Activated naive CD8-positive, alpha-beta T cell treated with anti-CD3 and anti-CD28 coated beads, Interleukin-2, amount 50 U/mL, for 24 hours (primary cell): ENCODE measurements at regions not wholly inside any gene's neighbourhood (a gene's known extent, or its start where the extent isn't known, plus 50 kb on each side); places are given as distances from the start of the nearest gene placed in this dataset.
"Not testable (repeated sequence)": the region's sequence is repeated elsewhere in the genome, so short reads cannot be mapped to it uniquely, and the experiment has no call there.

ENCODE experiments used
- ATAC-seq: fragments of 150-1000 bp; cut with Tn5 transposase; one replicate; pipeline ENCODE4 v1.10.0; 2021
- DNase-seq: peaks from one replicate; pipeline ENCODE4 v3.0.0; 2021
- H3K27ac Mint-ChIP-seq: one replicate; pipeline ENCODE4 v1.8.0; 2021; ENCODE audit warnings: mild to moderate bottlenecking, mixed read lengths
- H3K27me3 Mint-ChIP-seq: one replicate; pipeline ENCODE4 v1.8.0; 2021; ENCODE audit warnings: mixed read lengths
- H3K36me3 Mint-ChIP-seq: one replicate; pipeline ENCODE4 v1.8.0; 2021; ENCODE audit warnings: low read depth, mixed read lengths
- H3K4me1 Mint-ChIP-seq: one replicate; pipeline ENCODE4 v1.8.0; 2021; ENCODE audit warnings: mixed read lengths
- H3K4me3 Mint-ChIP-seq: one replicate; pipeline ENCODE4 v1.8.0; 2021; ENCODE audit warnings: mild to moderate bottlenecking, moderate library complexity, mixed read lengths
- H3K9me3 Mint-ChIP-seq: one replicate; pipeline ENCODE4 v1.8.0; 2021; ENCODE audit warnings: mixed read lengths

GRCh38 chr2:184178229-184178628 lies 420.1 kb upstream of the ZNF804A start:
- H3K27ac Mint-ChIP-seq = no peak overlapping the region
- H3K27me3 Mint-ChIP-seq = no peaks in the 10 kb centered on the region
- no peaks in the 10 kb centered on the region for H3K4me1 Mint-ChIP-seq
- H3K9me3 Mint-ChIP-seq = peaks cover 8% of the 10 kb centered on the region
- DNase-seq = no peak
- H3K36me3 Mint-ChIP-seq = no peaks in the 10 kb centered on the region
- no peak for ATAC-seq
- H3K4me3 Mint-ChIP-seq = no peak overlapping the region

DNA sequence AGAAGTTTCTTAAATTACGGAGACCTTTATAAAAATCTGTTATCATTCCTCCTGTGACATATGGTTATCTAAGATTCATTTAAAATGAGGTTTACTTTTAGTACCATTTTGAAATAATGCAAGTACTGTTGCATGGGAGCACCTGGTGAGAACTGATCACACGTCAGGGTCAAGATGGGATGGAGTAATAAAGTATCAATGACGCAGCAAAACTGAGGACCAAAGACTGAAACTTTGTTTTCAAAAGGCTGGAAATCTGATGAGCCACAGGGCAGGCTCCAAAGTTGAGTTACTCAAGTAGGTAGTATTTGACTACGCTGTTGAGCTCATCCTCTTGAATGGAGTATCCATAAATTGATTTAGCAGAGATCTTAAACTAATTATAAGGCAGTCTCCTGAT lies 411.9 kb upstream of the ZNF804A start:
- Mint-ChIP-seq H3K9me3 (peaks cover 17% of the 10 kb centered on the region), H3K36me3 (no peaks in the 10 kb centered on the region), H3K27me3 (no peaks in the 10 kb centered on the region), H3K4me1 (no peaks in the 10 kb centered on the region), H3K27ac (no peak overlapping the region), H3K4me3 (no peak overlapping the region)
- ATAC-seq = no peak
- DNase-seq = no peak

GRCh38 chr2:184187421-184187971 lies 410.8 kb upstream of the ZNF804A start:
- no peak overlapping the region for H3K27ac Mint-ChIP-seq
- H3K27me3 Mint-ChIP-seq = no peaks in the 10 kb centered on the region
- no peak overlapping the region for H3K4me3 Mint-ChIP-seq
- ATAC-seq (no peak), DNase-seq (no peak)
- H3K9me3 Mint-ChIP-seq = peaks cover 11% of the 10 kb centered on the region
- H3K36me3 Mint-ChIP-seq = no peaks in the 10 kb centered on the region
- H3K4me1 Mint-ChIP-seq = no peaks in the 10 kb centered on the region

DNA sequence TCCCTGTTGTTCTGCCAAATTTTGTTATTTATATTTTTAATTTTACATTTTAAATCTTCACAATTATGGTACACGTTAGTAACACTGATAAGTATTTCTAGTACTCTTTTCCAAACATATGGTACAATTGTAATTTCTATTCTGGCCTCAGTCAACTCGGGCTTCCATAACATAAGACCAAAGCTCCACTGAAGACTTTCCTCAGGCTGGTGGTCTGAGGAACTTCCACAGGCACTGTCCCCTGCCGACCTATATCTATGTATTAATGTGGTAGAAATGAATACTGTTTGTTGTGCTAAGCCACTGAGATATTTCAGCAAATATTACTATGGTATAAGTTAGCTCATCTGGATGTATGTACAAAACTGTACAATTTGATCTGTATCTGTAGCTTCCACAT lies 407.6 kb upstream of the ZNF804A start:
- no peak for ATAC-seq

GRCh38 chr2:184192649-184193048 lies 405.7 kb upstream of the ZNF804A start:
- no peak overlapping the region for H3K4me3 Mint-ChIP-seq
- ATAC-seq (no peak), DNase-seq (no peak)
- no peaks in the 10 kb centered on the region for H3K4me1 Mint-ChIP-seq
- H3K27me3 Mint-ChIP-seq = no peaks in the 10 kb centered on the region
- no peaks in the 10 kb centered on the region for H3K36me3 Mint-ChIP-seq
- peaks cover 7% of the 10 kb centered on the region for H3K9me3 Mint-ChIP-seq
- no peak overlapping the region for H3K27ac Mint-ChIP-seq

More for the DNA sequence above, 407.6 kb upstream of the ZNF804A start:
- no peak overlapping the region for H3K4me3 Mint-ChIP-seq
- no peaks in the 10 kb centered on the region for H3K27me3 Mint-ChIP-seq
- no peak for DNase-seq
- H3K36me3 Mint-ChIP-seq = no peaks in the 10 kb centered on the region
- H3K27ac Mint-ChIP-seq = no peak overlapping the region
- H3K4me1 Mint-ChIP-seq = no peaks in the 10 kb centered on the region
- H3K9me3 Mint-ChIP-seq = peaks cover 14% of the 10 kb centered on the region

- no peak overlapping the region for H3K27ac Mint-ChIP-seq
- DNase-seq (no peak), ATAC-seq (no peak)
- H3K9me3 Mint-ChIP-seq = peaks cover 3% of the 10 kb centered on the region
- H3K4me1 Mint-ChIP-seq = no peaks in the 10 kb centered on the region
- no peak overlapping the region for H3K4me3 Mint-ChIP-seq
- H3K36me3 Mint-ChIP-seq = no peaks in the 10 kb centered on the region
- H3K27me3 Mint-ChIP-seq = no peaks in the 10 kb centered on the region
These were observed 400.9 kb upstream of the ZNF804A start for GRCh38 chr2:184197413-184197812.

DNA sequence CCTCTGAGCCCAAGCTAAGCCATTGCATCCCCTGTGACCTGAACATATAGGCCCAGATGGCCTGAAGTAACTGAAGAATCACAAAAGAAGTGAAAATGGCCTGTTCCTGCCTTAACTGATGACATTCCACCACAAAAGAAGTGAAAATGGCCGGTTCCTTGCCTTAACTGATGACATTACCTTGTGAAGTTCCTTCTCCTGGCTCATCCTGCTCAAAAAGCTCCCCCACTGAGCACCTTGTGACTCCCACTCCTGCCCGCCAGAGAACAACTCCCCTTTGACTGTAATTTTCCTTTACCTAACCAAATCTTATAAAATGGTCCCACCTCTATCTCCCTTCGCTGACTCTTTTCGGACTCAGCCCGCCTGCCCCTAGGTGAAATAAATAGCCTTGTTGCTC lies 399.5 kb upstream of the ZNF804A start:
- not testable (repeated sequence) for H3K27ac Mint-ChIP-seq, H3K36me3 Mint-ChIP-seq, DNase-seq, ATAC-seq, H3K9me3 Mint-ChIP-seq, H3K4me1 Mint-ChIP-seq, H3K4me3 Mint-ChIP-seq, H3K27me3 Mint-ChIP-seq

DNA sequence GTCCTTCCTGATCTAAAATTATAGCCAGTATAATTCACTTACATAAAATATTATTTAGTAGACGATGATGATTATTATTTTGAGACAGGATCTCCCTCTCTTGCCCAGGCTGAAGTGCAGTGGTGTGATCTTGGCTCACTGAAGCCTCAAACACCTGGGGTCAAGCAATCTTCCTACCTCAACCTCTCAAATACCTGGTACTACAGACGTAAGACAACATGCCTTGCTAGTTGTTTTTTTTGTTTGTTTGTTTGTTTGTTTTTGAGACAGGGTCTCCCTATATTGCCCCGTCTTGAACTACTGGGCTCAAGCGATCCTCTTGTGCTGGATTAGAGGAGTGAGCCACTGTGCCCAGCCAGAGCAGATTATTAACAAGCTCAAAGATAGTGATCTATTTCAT lies 399.1 kb upstream of the ZNF804A start:
- Mint-ChIP-seq H3K27me3 (no peaks in the 10 kb centered on the region), H3K4me1 (no peaks in the 10 kb centered on the region), H3K9me3 (peaks cover 3% of the 10 kb centered on the region), H3K36me3 (no peaks in the 10 kb centered on the region), H3K27ac (no peak overlapping the region), H3K4me3 (no peak overlapping the region)
- ATAC-seq (no peak), DNase-seq (no peak)

- H3K27me3 Mint-ChIP-seq = no peaks in the 10 kb centered on the region
- no peaks in the 10 kb centered on the region for H3K36me3 Mint-ChIP-seq
- no peaks in the 10 kb centered on the region for H3K9me3 Mint-ChIP-seq
- no peak overlapping the region for H3K27ac Mint-ChIP-seq
- no peak overlapping the region for H3K4me3 Mint-ChIP-seq
- H3K4me1 Mint-ChIP-seq = no peaks in the 10 kb centered on the region
- DNase-seq = no peak
- ATAC-seq = no peak
These were observed 397.1 kb upstream of the ZNF804A start for GRCh38 chr2:184201246-184201645.

DNA sequence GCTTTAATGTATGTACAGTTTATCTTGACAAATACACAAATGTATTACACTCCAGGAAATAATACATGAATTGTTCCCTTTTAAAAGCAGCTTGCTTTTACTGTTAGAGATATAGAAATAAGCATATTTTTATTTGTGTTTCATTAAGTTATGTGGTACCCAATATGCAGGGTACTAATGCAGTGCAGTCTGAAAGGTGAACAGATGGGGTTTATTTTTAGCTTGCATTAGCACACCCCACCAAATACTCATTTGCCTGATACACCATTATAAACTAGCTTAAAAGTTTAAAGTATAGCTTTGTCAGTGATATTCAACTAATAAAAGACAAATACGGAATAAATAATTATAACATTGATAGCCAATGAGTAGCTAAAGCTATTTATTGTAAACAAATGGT lies 394.7 kb upstream of the ZNF804A start:
- no peak overlapping the region for H3K27ac Mint-ChIP-seq
- H3K4me1 Mint-ChIP-seq = no peaks in the 10 kb centered on the region
- no peaks in the 10 kb centered on the region for H3K36me3 Mint-ChIP-seq
- H3K9me3 Mint-ChIP-seq = no peaks in the 10 kb centered on the region
- no peak for DNase-seq
- no peak overlapping the region for H3K4me3 Mint-ChIP-seq
- H3K27me3 Mint-ChIP-seq = no peaks in the 10 kb centered on the region
- no peak for ATAC-seq

DNA sequence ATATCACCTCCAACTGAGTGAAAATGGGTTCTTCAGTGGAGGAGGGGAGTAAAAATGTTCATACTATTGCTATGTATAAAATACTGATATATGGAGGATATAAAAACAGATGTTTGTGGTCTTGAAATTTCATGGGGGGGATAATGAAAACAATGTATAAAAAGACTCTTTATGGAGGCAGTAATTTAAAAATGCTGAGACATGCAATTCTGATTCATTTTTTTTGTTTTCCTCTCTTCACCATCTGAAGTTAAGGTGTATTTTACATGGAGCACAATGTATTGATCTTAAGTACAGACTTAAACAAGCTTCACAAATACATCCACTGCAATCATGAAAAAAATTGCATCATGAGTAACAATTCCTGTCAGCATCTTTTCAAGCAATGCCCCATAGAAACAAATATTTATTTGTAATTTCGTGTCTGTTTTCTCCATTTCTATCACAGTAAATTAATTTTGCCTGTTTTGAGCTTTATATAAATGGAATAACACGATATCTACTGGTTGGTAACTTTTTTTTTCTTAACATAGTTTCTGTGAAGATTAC lies 393.2 kb upstream of the ZNF804A start:
- ATAC-seq = no peak
- H3K4me3 Mint-ChIP-seq = no peak overlapping the region
- H3K36me3 Mint-ChIP-seq = no peaks in the 10 kb centered on the region
- no peak overlapping the region for H3K27ac Mint-ChIP-seq
- DNase-seq = no peak
- no peaks in the 10 kb centered on the region for H3K27me3 Mint-ChIP-seq
- H3K4me1 Mint-ChIP-seq = no peaks in the 10 kb centered on the region
- H3K9me3 Mint-ChIP-seq = no peaks in the 10 kb centered on the region

- no peaks in the 10 kb centered on the region for H3K27me3 Mint-ChIP-seq
- no peaks in the 10 kb centered on the region for H3K36me3 Mint-ChIP-seq
- no peak overlapping the region for H3K27ac Mint-ChIP-seq
- no peak overlapping the region for H3K4me3 Mint-ChIP-seq
- peaks cover 3% of the 10 kb centered on the region for H3K9me3 Mint-ChIP-seq
- ATAC-seq (no peak), DNase-seq (no peak)
- H3K4me1 Mint-ChIP-seq = no peaks in the 10 kb centered on the region
These were observed 392.3 kb upstream of the ZNF804A start for GRCh38 chr2:184206045-184206444.

DNA sequence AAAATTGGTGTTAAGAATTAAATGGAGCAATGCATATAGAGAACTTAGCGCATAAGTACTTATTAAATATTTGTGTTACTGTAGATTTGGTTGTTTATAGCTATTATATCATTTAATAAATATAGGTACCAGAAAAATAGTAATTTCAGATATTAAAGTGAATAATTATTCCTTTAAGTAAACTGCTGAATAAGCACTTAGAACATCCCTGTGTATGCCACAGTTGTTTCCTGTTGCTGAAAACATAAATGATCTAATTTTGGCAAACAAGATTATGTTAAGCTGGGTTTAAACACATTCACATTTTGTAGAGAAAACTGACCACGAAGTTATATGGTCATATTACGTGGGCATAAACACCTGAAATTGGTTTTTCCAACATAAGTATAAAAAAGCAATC lies 388.0 kb upstream of the ZNF804A start:
- Mint-ChIP-seq H3K27me3 (no peaks in the 10 kb centered on the region), H3K4me1 (no peaks in the 10 kb centered on the region), H3K36me3 (no peaks in the 10 kb centered on the region), H3K4me3 (no peak overlapping the region), H3K9me3 (peaks cover 16% of the 10 kb centered on the region), H3K27ac (no peak overlapping the region)
- DNase-seq = no peak
- ATAC-seq = no peak

DNA sequence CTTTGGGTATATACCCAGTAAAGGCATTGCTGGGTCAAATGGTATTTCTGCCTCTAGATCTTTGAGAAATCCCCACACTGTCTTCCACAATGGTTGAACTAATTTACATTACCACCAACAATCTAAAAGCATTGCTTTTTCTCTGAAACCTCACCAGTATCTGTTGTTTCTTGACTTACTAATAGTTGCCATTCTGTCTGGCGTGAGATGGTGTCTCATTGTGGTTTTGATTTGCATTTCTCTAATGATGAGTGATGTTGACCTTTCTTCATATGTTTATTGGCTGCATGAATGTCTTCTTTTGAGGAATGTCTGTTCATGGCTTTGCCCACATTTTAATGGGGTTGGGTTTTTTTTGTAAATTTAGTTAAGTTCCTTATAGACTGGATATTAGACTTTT lies 382.6 kb upstream of the ZNF804A start:
- DNase-seq (no peak), ATAC-seq (no peak)
- H3K27ac Mint-ChIP-seq = no peak overlapping the region
- no peaks in the 10 kb centered on the region for H3K27me3 Mint-ChIP-seq
- H3K36me3 Mint-ChIP-seq = no peaks in the 10 kb centered on the region
- peaks cover 38% of the 10 kb centered on the region for H3K9me3 Mint-ChIP-seq
- no peak overlapping the region for H3K4me3 Mint-ChIP-seq
- no peaks in the 10 kb centered on the region for H3K4me1 Mint-ChIP-seq

DNA sequence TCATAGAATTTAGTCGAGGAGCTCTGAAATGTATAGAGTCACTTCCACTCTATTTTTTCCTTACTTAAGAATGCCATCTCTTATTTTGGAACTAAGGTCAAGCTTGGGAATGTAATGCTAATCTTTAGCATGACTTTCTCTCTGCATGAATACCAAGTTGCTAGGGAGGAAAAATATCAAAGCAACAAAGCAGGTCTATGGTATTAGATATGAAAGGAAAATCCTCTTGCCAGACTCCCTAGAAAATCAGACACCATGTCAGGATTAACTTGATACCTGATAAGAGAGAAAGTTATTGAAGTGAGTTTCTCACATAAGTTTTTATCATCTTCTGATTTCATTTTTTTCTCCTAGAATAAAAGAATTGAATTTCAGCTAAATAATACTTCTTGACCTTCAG lies 341.7 kb upstream of the ZNF804A start:
- no peak for DNase-seq
- H3K27ac Mint-ChIP-seq = no peak overlapping the region
- H3K4me3 Mint-ChIP-seq = no peak overlapping the region
- no peaks in the 10 kb centered on the region for H3K4me1 Mint-ChIP-seq
- H3K9me3 Mint-ChIP-seq = peaks cover 6% of the 10 kb centered on the region
- ATAC-seq = no peak
- H3K36me3 Mint-ChIP-seq = no peaks in the 10 kb centered on the region
- no peaks in the 10 kb centered on the region for H3K27me3 Mint-ChIP-seq

DNA sequence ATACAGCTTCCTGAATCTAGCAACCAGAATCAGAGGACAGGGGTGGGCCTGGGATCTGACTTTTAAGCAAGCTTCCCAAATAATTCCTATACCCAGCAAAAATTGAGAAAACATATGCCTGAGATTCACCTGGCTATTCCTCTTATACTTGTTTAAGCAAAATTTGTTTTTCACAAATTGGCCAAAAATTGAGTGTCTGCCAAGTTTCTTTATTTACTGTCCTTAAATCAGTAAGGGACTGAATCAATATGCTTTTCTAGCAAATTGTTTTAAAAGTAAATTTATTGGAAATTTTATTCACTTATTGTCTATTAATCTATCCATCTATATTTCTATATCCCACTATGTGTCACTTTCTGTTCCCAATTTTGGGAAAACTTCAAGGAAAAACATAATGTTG lies 337.0 kb upstream of the ZNF804A start:
- ATAC-seq = no peak
- H3K27ac Mint-ChIP-seq = no peak overlapping the region
- H3K36me3 Mint-ChIP-seq = no peaks in the 10 kb centered on the region
- H3K4me3 Mint-ChIP-seq = no peak overlapping the region
- H3K4me1 Mint-ChIP-seq = no peaks in the 10 kb centered on the region
- DNase-seq = no peak
- H3K27me3 Mint-ChIP-seq = no peaks in the 10 kb centered on the region
- H3K9me3 Mint-ChIP-seq = peaks cover 5% of the 10 kb centered on the region
